GM12878 (cell line): ENCODE measurements at regions not wholly inside any gene's neighbourhood (a gene's known extent, or its start where the extent isn't known, plus 50 kb on each side); places are given as distances from the start of the nearest gene placed in this dataset.
"Not testable (repeated sequence)": the region's sequence is repeated elsewhere in the genome, so short reads cannot be mapped to it uniquely, and the experiment has no call there.

ENCODE experiments used
- ATAC-seq: fragments of 200-7000 bp; cut with Tn5 transposase; 3 replicates; pipeline ENCODE4 v1.9.1; 2020; ENCODE audit warnings: mild to moderate bottlenecking, moderate library complexity
- BruUV-seq: library from RNA; stranded (reverse); fragments of 400-500 nt; replicated peaks from 2 replicates; lab custom pipeline; 2021; lab: Mats Ljungman, UMichigan
- CTCF ChIA-PET: fragments of 300-600 bp; sonication (Branson Sonifier 250); formaldehyde crosslinking; extraction: SDS; loops from one replicate; lab custom pipeline; 2021; ENCODE audit warnings: inconsistent platforms; lab: Yijun Ruan, JAX
- POLR2A ChIA-PET: fragments of 350-600 bp; formaldehyde crosslinking; extraction: SDS; loops from one replicate; lab custom pipeline; 2021; ENCODE audit warnings: inconsistent platforms; lab: Charles Lee
- RAD21 ChIA-PET: fragments of 300-600 bp; sonication (Branson Sonifier 250); formaldehyde crosslinking; loops from one replicate; lab custom pipeline; 2023; ENCODE audit warnings: antibody characterized with exemption; ENCODE audit not compliant: unreplicated experiment; lab: Charles Lee
- SMC1A ChIA-PET: fragments of 300-600 bp; sonication (Branson Sonifier 250); formaldehyde crosslinking; loops from one replicate; lab custom pipeline; 2023; ENCODE audit not compliant: unreplicated experiment, uncharacterized antibody; lab: Charles Lee
- DNase-seq: peaks from one replicate; pipeline ENCODE4 v3.0.0-alpha.2; 2011; ENCODE audit warnings: low read depth, low spot score
- FAIRE-seq: peaks from 3 replicates; lab custom pipeline; 2011; peaks lifted over from hg19 to GRCh38; lab: Jason Lieb, UNC
- H2AFZ ChIP-seq: 2 replicates; pipeline ENCODE4 v1.6.0; 2011; ENCODE audit warnings: low read depth, low read length, control low read depth; ENCODE audit not compliant: control insufficient read depth
- H3K27ac ChIP-seq: 2 replicates; pipeline ENCODE4 v1.5.1; 2011; ENCODE audit warnings: control low read depth; ENCODE audit not compliant: control insufficient read depth, insufficient read depth
- H3K27me3 ChIP-seq, 2 experiments: replicated peaks in 1 of 2; 2 replicates each; pipeline versions ENCODE4 v1.6.0 to v1.6.1; 2011; ENCODE audit warnings: low read length in 1 of 2; ENCODE audit not compliant: control insufficient read depth in 2 of 2, insufficient read depth in 2 of 2
- H3K36me3 ChIP-seq, 2 experiments: 2 replicates each; pipeline ENCODE4 v1.5.1; 2011; ENCODE audit warnings: low read length in 1 of 2; ENCODE audit not compliant: control insufficient read depth in 2 of 2, insufficient read depth in 2 of 2
- H3K4me1 ChIP-seq: 2 replicates; pipeline ENCODE4 v1.6.1; 2011; ENCODE audit warnings: mild to moderate bottlenecking, low read length, moderate library complexity, mixed read lengths; ENCODE audit not compliant: control insufficient read depth, insufficient read depth
- H3K4me2 ChIP-seq: 2 replicates; pipeline ENCODE4 v1.6.0; 2011; ENCODE audit warnings: control low read depth; ENCODE audit not compliant: control insufficient read depth, insufficient read depth
- H3K4me3 ChIP-seq: fragments of 200-600 bp; sonication (generic); 2 replicates; pipeline ENCODE4 v1.5.1; 2016
- H3K79me2 ChIP-seq: 2 replicates; pipeline ENCODE4 v1.6.0; 2011; ENCODE audit warnings: low read length; ENCODE audit not compliant: control insufficient read depth, insufficient read depth
- H3K9ac ChIP-seq: 2 replicates; pipeline ENCODE4 v1.8.0; 2011; ENCODE audit warnings: low read length, control low read depth, mixed read lengths; ENCODE audit not compliant: control insufficient read depth, insufficient read depth
- H3K9me3 ChIP-seq: replicated peaks from 3 replicates; pipeline ENCODE4 v1.5.1; 2011; ENCODE audit warnings: mild to moderate bottlenecking, low read length; ENCODE audit not compliant: control insufficient read depth, insufficient read depth
- H4K20me1 ChIP-seq: 2 replicates; pipeline ENCODE4 v1.6.0; 2011; ENCODE audit not compliant: control insufficient read depth, insufficient read depth
- CBX5 ChIP-seq: sonication (generic); IDR thresholded peaks from 2 replicates; pipeline ENCODE4 v1.6.1; 2016; ENCODE audit warnings: low read depth, moderate library complexity, mild to moderate bottlenecking, inconsistent platforms
- LARP7 ChIP-seq: fragments of 450-650 bp; IDR thresholded peaks from 2 replicates; pipeline ENCODE4 v1.6.1; 2017; ENCODE audit warnings: mild to moderate bottlenecking
- NFXL1 ChIP-seq: fragments of 450-650 bp; IDR thresholded peaks from 2 replicates; pipeline ENCODE4 v1.6.1; 2017; ENCODE audit warnings: antibody characterized with exemption, mild to moderate bottlenecking, borderline replicate concordance
- TCF12 ChIP-seq: IDR thresholded peaks from 2 replicates; pipeline ENCODE4 v1.6.1; 2011; ENCODE audit warnings: low read depth, mild to moderate bottlenecking, low read length
- USF1 ChIP-seq: IDR thresholded peaks from 2 replicates; pipeline ENCODE4 v1.6.1; 2011; ENCODE audit warnings: borderline replicate concordance, low read depth, mild to moderate bottlenecking, moderate library complexity, mixed read lengths, low read length; ENCODE audit not compliant: insufficient read depth; ENCODE audit errors: extremely low read length
- ZNF687 ChIP-seq: fragments of 450-650 bp; IDR thresholded peaks from 2 replicates; pipeline ENCODE4 v1.6.1; 2017; ENCODE audit warnings: mild to moderate bottlenecking, moderate library complexity
- WGBS: methylation state at CpG from one replicate; pipeline ENCODE4 v1.1.6; 2016; ENCODE audit warnings: low lambda C conversion rate; ENCODE audit not compliant: insufficient replicate concordance, insufficient coverage; ENCODE audit errors: missing lambda C conversion rate; 5-methylcytosine and 5-hydroxymethylcytosine counted together
- in situ Hi-C: fragments of 300-500 bp; cut with MboI; formaldehyde crosslinking; loops from 9 replicates; pipeline ENCODE4 v1.14.3; 2018; ENCODE audit warnings: mixed read lengths
- intact Hi-C: fragments of 100-400 bp; cut with micrococcal nuclease; formaldehyde crosslinking; loops from one replicate; pipeline ENCODE4 v1.14.2; 2022; ENCODE audit not compliant: unreplicated experiment

GRCh38 chr22:26972286-26972685 lies 314.9 kb downstream of the MIAT start (continued):
- no peak for TF ChIP-seq USF1
- no peak for TF ChIP-seq NFXL1
- TF ChIP-seq LARP7, result no peak
- TF ChIP-seq CBX5, result no peak
- TF ChIP-seq TCF12, result no peak
- TF ChIP-seq ZNF687, result no peak
- TF ChIP-seq, all 136 proteins: peak for 0

DNA sequence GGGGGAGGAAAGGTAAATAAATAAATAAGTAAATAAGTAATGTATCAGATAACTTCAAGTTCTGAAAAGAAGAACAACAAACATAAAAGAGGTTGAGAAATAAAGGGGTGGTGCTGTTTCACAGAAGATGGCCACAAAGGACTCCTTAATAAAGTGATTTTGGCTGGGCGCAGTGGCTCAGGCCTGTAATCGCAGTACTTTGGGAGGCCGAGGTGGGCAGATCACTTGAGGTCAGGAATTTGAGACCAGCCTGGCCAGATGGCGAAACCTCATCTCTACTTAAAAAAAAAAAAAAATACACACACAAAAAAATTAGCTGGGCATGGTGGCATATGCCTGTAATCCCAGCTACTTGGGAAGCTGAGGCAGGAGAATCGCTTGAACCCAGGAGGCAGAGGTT lies 315.5 kb downstream of the MIAT start:
- H3K9ac ChIP-seq, H4K20me1 ChIP-seq, H3K27ac ChIP-seq, ATAC-seq, intact Hi-C loops, H3K4me1 ChIP-seq, H3K36me3 ChIP-seq, BruUV-seq, H3K9me3 ChIP-seq, H3K4me3 ChIP-seq, H3K27me3 ChIP-seq, in situ Hi-C loops, H3K79me2 ChIP-seq, DNase-seq, CTCF ChIA-PET, FAIRE-seq, SMC1A ChIA-PET, H3K4me2 ChIP-seq, H2AFZ ChIP-seq: not testable (repeated sequence)
- ChIA-PET RAD21 (interaction anchor here (0.6 kb wide), 1 partner anchor 295 kb away, joined by 4 read pairs; no protein-coding TSS in a partner anchor), POLR2A (interaction anchor here (0.6 kb wide), 1 partner anchor 801 kb away, joined by 3 read pairs; no protein-coding TSS in a partner anchor)
- 28% methylated on average over 5 of the region's 5 CpGs for whole genome bisulfite sequencing
